ENCODE measurements at regions not wholly inside any gene's neighbourhood (a gene's known extent, or its start where the extent isn't known, plus 50 kb on each side); places are given as distances from the start of the nearest gene placed in this dataset.

DNA sequence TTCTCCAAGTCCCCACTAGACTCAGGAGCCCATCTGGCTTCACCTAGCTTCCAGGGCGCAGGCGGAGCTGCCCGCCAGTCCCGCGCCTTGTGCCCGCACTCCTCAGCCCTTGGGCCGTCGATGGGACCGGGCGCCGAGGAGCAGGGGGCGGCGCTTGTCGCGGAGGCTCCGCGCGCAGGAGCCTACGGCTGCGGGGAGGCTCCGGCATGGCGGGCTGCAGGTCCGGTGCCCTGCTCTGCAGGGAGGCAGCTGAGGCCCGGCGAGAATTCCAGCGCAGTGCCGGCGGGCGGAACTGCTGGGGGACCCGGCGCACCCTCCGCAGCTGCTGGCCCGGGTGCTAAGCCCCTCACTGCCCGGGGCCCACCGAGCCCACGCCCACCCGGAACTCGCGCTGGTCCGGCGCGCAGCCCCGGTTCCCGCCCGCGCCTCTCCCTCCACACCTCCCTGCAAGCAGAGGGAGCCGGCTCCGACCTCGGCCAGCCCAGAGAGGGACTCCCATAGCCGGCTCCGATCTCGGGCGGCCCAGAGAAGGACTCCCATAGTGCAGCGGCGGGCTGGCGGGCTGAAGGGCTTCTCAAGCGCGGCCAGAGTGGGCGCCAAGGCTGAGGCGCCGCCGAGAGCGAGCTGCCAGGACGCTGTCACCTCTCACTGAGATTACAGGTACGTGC lies 78.1 kb upstream of the PJA2 start:
- 96% methylated on average over 65 of the region's 65 CpGs for WGBS
- Histone ChIP-seq H3K9me3 (ENCODE audit: control insufficient read depth in 4 of 4, low read length in 3 of 4) (no peaks in the 10 kb centered on the region), H3K27me3 (ENCODE audit: control insufficient read depth in 4 of 4, insufficient read depth in 4 of 4, low read length in 3 of 4) (no peaks in the 10 kb centered on the region), H3K36me3 (ENCODE audit: control insufficient read depth in 4 of 4, insufficient read depth in 3 of 4, low read depth in 1 of 4, low read length in 3 of 4) (no peaks in the 10 kb centered on the region), H3K4me3 (ENCODE audit: low read depth in 1 of 3, low read length in 3 of 3) (no peak overlapping the region), H3K4me1 (ENCODE audit: control insufficient read depth in 4 of 4, insufficient read depth in 4 of 4, low read length in 3 of 4) (peaks cover 0 to 16% (median 14%) of the 10 kb centered on the region in 4 donors), H3K27ac (ENCODE audit: low read depth in 1 of 2, low read length in 2 of 2) (no peak overlapping the region), H3K9ac (ENCODE audit: low read depth in 1 of 2, low read length in 2 of 2) (no peak overlapping the region)
- TF ChIP-seq FOXA1 (IDR thresholded peaks at IDR 0.05) (no peak), SP1 (IDR thresholded peaks at IDR 0.05) (no peak), JUND (IDR thresholded peaks at IDR 0.05) (no peak), TAF1 (conservative IDR thresholded peaks at IDR 0.05) (no peak), YY1 (IDR thresholded peaks at IDR 0.05) (no peak), HNF4G (IDR thresholded peaks at IDR 0.05) (no peak), RAD21 (IDR thresholded peaks at IDR 0.05) (no peak), HNF4A (conservative IDR thresholded peaks at IDR 0.05) (no peak), NR2F2 (IDR thresholded peaks at IDR 0.05) (no peak), EGR1 (IDR thresholded peaks at IDR 0.05; ENCODE audit: low read depth in 2 of 2) (no peak), GABPA (IDR thresholded peaks at IDR 0.05 in 1 of 2, conservative IDR thresholded peaks at IDR 0.05 in 1 of 2) (no peak)
- TF ChIP-seq, protein P1, sequence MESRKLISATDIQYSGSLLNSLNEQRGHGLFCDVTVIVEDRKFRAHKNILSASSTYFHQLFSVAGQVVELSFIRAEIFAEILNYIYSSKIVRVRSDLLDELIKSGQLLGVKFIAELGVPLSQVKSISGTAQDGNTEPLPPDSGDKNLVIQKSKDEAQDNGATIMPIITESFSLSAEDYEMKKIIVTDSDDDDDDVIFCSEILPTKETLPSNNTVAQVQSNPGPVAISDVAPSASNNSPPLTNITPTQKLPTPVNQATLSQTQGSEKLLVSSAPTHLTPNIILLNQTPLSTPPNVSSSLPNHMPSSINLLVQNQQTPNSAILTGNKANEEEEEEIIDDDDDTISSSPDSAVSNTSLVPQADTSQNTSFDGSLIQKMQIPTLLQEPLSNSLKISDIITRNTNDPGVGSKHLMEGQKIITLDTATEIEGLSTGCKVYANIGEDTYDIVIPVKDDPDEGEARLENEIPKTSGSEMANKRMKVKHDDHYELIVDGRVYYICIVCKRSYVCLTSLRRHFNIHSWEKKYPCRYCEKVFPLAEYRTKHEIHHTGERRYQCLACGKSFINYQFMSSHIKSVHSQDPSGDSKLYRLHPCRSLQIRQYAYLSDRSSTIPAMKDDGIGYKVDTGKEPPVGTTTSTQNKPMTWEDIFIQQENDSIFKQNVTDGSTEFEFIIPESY (IDR thresholded peaks at IDR 0.05), result no peak
- TF ChIP-seq, protein P2, sequence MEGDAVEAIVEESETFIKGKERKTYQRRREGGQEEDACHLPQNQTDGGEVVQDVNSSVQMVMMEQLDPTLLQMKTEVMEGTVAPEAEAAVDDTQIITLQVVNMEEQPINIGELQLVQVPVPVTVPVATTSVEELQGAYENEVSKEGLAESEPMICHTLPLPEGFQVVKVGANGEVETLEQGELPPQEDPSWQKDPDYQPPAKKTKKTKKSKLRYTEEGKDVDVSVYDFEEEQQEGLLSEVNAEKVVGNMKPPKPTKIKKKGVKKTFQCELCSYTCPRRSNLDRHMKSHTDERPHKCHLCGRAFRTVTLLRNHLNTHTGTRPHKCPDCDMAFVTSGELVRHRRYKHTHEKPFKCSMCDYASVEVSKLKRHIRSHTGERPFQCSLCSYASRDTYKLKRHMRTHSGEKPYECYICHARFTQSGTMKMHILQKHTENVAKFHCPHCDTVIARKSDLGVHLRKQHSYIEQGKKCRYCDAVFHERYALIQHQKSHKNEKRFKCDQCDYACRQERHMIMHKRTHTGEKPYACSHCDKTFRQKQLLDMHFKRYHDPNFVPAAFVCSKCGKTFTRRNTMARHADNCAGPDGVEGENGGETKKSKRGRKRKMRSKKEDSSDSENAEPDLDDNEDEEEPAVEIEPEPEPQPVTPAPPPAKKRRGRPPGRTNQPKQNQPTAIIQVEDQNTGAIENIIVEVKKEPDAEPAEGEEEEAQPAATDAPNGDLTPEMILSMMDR (IDR thresholded peaks at IDR 0.05; ENCODE audit: low read depth, low read length, missing input control), result no peak
- TF ChIP-seq, protein P3, sequence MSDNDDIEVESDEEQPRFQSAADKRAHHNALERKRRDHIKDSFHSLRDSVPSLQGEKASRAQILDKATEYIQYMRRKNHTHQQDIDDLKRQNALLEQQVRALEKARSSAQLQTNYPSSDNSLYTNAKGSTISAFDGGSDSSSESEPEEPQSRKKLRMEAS (IDR thresholded peaks at IDR 0.05), result no peak
- TF ChIP-seq, protein P4, sequence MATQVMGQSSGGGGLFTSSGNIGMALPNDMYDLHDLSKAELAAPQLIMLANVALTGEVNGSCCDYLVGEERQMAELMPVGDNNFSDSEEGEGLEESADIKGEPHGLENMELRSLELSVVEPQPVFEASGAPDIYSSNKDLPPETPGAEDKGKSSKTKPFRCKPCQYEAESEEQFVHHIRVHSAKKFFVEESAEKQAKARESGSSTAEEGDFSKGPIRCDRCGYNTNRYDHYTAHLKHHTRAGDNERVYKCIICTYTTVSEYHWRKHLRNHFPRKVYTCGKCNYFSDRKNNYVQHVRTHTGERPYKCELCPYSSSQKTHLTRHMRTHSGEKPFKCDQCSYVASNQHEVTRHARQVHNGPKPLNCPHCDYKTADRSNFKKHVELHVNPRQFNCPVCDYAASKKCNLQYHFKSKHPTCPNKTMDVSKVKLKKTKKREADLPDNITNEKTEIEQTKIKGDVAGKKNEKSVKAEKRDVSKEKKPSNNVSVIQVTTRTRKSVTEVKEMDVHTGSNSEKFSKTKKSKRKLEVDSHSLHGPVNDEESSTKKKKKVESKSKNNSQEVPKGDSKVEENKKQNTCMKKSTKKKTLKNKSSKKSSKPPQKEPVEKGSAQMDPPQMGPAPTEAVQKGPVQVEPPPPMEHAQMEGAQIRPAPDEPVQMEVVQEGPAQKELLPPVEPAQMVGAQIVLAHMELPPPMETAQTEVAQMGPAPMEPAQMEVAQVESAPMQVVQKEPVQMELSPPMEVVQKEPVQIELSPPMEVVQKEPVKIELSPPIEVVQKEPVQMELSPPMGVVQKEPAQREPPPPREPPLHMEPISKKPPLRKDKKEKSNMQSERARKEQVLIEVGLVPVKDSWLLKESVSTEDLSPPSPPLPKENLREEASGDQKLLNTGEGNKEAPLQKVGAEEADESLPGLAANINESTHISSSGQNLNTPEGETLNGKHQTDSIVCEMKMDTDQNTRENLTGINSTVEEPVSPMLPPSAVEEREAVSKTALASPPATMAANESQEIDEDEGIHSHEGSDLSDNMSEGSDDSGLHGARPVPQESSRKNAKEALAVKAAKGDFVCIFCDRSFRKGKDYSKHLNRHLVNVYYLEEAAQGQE (IDR thresholded peaks at IDR 0.05), result no peak
- no peak for DNase-seq (ENCODE audit: low spot score)
